B cell (primary cell): ENCODE measurements at regions not wholly inside any gene's neighbourhood (a gene's known extent, or its start where the extent isn't known, plus 50 kb on each side); places are given as distances from the start of the nearest gene placed in this dataset.

Experiments used
- ATAC-seq: fragments of 200-7000 bp; cut with Tn5 transposase; one replicate; pipeline ENCODE4 v1.10.0; 2021; ENCODE audit warnings: low read depth, mild to moderate bottlenecking, moderate number of reproducible peaks, moderate library complexity
- CTCF ChIA-PET: fragments of 350-600 bp; sonication (Branson Sonifier 250); formaldehyde crosslinking; loops from one replicate; lab custom pipeline; 2021; ENCODE audit warnings: antibody characterized with exemption, inconsistent platforms; lab: Charles Lee
- POLR2A ChIA-PET: fragments of 350-600 bp; sonication (Branson Sonifier 250); formaldehyde crosslinking; loops from one replicate; lab custom pipeline; 2021; ENCODE audit warnings: antibody characterized with exemption; lab: Charles Lee
- DNase-seq: peaks from one replicate; pipeline ENCODE4 v3.0.0; 2013
- H2AFZ ChIP-seq: 2 replicates; pipeline ENCODE4 v1.6.1; 2012; ENCODE audit warnings: mild to moderate bottlenecking, low read depth, low read length; ENCODE audit not compliant: insufficient read depth, poor library complexity, severe bottlenecking
- H3K27ac ChIP-seq, 2 donors: 1 replicate in 1 of 2; 2 replicates in 1 of 2; pipeline ENCODE4 v1.5.1; 2012 to 2013; ENCODE audit warnings: low read length in 2 of 2, mild to moderate bottlenecking in 2 of 2, moderate library complexity in 1 of 2
- H3K27me3 ChIP-seq, 4 experiments: fragments of 200-600 bp in 1 of 4; sonication (generic) in 1 of 4; replicated peaks in 1 of 4; 1 replicate in 2 of 4; 2 replicates in 2 of 4; pipeline versions ENCODE4 v1.6.1 to v1.7.0; 2013 to 2016; ENCODE audit warnings: low read length in 3 of 4, mild to moderate bottlenecking in 2 of 4, mixed read lengths in 1 of 4, moderate library complexity in 1 of 4; ENCODE audit not compliant: insufficient read depth in 4 of 4, control insufficient read depth in 3 of 4; ENCODE audit errors: control extremely low read depth in 1 of 4
- H3K36me3 ChIP-seq, 2 experiments: replicated peaks in 1 of 2; 1 replicate in 1 of 2; 2 replicates in 1 of 2; pipeline versions ENCODE4 v1.6.1 to v1.7.1; 2013; ENCODE audit warnings: low read length in 1 of 2; ENCODE audit not compliant: insufficient read depth in 2 of 2, control insufficient read depth in 1 of 2; ENCODE audit errors: control extremely low read depth in 1 of 2, extremely low read depth in 1 of 2
- H3K4me1 ChIP-seq, 2 donors: fragments of 200-600 bp in 1 of 2; sonication (generic) in 1 of 2; 1 replicate in 1 of 2; 2 replicates in 1 of 2; pipeline versions ENCODE4 v1.5.1 to v1.6.1; 2013 to 2017; ENCODE audit warnings: low read length in 2 of 2; ENCODE audit not compliant: control insufficient read depth in 2 of 2, insufficient read depth in 2 of 2
- H3K4me2 ChIP-seq: replicated peaks from 2 replicates; pipeline ENCODE3; 2012; ENCODE audit warnings: mild to moderate bottlenecking, low read depth, low read length; ENCODE audit not compliant: poor library complexity, severe bottlenecking
- H3K4me3 ChIP-seq, 5 experiments: fragments of 200-600 bp in 1 of 5; sonication (generic) in 1 of 5; 1 replicate in 3 of 5; 2 replicates in 2 of 5; pipeline versions ENCODE4 v1.5.1 to v1.7.0; 2011 to 2016; ENCODE audit warnings: low read length in 4 of 5, mild to moderate bottlenecking in 4 of 5, low read depth in 2 of 5, control low read depth in 1 of 5, moderate library complexity in 1 of 5; ENCODE audit not compliant: insufficient read depth in 1 of 5; ENCODE audit errors: control extremely low read depth in 1 of 5, extremely low read depth in 1 of 5
- H3K79me2 ChIP-seq: fragments of 200-600 bp; sonication (generic); one replicate; pipeline ENCODE4 v1.6.0; 2016; ENCODE audit warnings: low read length; ENCODE audit not compliant: control insufficient read depth, insufficient read depth
- H3K9ac ChIP-seq: fragments of 200-600 bp; sonication (generic); 2 replicates; pipeline ENCODE4 v1.6.1; 2017; ENCODE audit warnings: mild to moderate bottlenecking, low read length, moderate library complexity
- H3K9me3 ChIP-seq, 3 donors: one replicate each; pipeline versions ENCODE4 v1.6.1 to v1.7.1; 2013; ENCODE audit warnings: low read length in 2 of 3; ENCODE audit not compliant: control insufficient read depth in 2 of 3, insufficient read depth in 1 of 3; ENCODE audit errors: control extremely low read depth in 1 of 3
- H4K20me1 ChIP-seq: 2 replicates; pipeline ENCODE4 v1.6.0; 2012; ENCODE audit warnings: mild to moderate bottlenecking, low read length; ENCODE audit not compliant: insufficient read depth, control insufficient read depth, poor library complexity, severe bottlenecking
- H3K27ac Mint-ChIP-seq: one replicate; pipeline ENCODE4 v1.8.0; 2021; ENCODE audit warnings: mixed read lengths
- H3K27me3 Mint-ChIP-seq: one replicate; pipeline ENCODE4 v1.8.0; 2021; ENCODE audit warnings: mixed read lengths
- H3K4me1 Mint-ChIP-seq: one replicate; pipeline ENCODE4 v1.8.0; 2021; ENCODE audit warnings: mixed read lengths
- H3K4me3 Mint-ChIP-seq: one replicate; pipeline ENCODE4 v1.8.0; 2021; ENCODE audit warnings: mixed read lengths
- H3K9me3 Mint-ChIP-seq: one replicate; pipeline ENCODE4 v1.8.0; 2022; ENCODE audit warnings: mixed read lengths; ENCODE audit not compliant: insufficient read depth
- EZH2 ChIP-seq: IDR thresholded peaks from 2 replicates; pipeline ENCODE4 v1.6.1; 2012; ENCODE audit warnings: borderline replicate concordance, low read depth, mild to moderate bottlenecking, moderate library complexity, low read length; ENCODE audit not compliant: insufficient read depth, poor library complexity, severe bottlenecking
- WGBS: methylation state at CpG from one replicate; pipeline ENCODE4 v1.1.5; 2013; ENCODE audit warnings: missing lambda C conversion rate; ENCODE audit not compliant: insufficient coverage; 5-methylcytosine and 5-hydroxymethylcytosine counted together
- intact Hi-C: fragments of 100-400 bp; cut with micrococcal nuclease; formaldehyde crosslinking; loops from one replicate; pipeline ENCODE4 v1.10.0; 2022
- TF ChIP-seq, protein P1 (sequence below): fragments of 200-600 bp; IDR thresholded peaks from one replicate; pipeline ENCODE4 v1.8.0; 2022; ENCODE audit warnings: antibody characterized with exemption, mild to moderate bottlenecking

GRCh38 chr2:23208339-23208738 is 176.6 kb upstream of the KLHL29 start:
- no peak overlapping the region for H3K4me3 Mint-ChIP-seq
- intact Hi-C loops, result no loop called here
- Histone ChIP-seq H3K4me2 (no peak overlapping the region), H3K9me3 (peaks cover 0 to 3% (median 0%) of the 10 kb centered on the region in 3 donors), H3K9ac (no peak overlapping the region), H3K4me3 (no peak overlapping the region), H4K20me1 (no peaks in the 10 kb centered on the region), H3K36me3 (no peaks in the 10 kb centered on the region), H2AFZ (no peak overlapping the region), H3K4me1 (peaks cover 0 to 3% of the 10 kb centered on the region in 2 donors), H3K27me3 (no peaks in the 10 kb centered on the region), H3K27ac (no peak overlapping the region), H3K79me2 (no peaks in the 10 kb centered on the region)
- TF ChIP-seq, protein P1, sequence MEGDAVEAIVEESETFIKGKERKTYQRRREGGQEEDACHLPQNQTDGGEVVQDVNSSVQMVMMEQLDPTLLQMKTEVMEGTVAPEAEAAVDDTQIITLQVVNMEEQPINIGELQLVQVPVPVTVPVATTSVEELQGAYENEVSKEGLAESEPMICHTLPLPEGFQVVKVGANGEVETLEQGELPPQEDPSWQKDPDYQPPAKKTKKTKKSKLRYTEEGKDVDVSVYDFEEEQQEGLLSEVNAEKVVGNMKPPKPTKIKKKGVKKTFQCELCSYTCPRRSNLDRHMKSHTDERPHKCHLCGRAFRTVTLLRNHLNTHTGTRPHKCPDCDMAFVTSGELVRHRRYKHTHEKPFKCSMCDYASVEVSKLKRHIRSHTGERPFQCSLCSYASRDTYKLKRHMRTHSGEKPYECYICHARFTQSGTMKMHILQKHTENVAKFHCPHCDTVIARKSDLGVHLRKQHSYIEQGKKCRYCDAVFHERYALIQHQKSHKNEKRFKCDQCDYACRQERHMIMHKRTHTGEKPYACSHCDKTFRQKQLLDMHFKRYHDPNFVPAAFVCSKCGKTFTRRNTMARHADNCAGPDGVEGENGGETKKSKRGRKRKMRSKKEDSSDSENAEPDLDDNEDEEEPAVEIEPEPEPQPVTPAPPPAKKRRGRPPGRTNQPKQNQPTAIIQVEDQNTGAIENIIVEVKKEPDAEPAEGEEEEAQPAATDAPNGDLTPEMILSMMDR, result no peak
- no peak for TF ChIP-seq EZH2
- no peak for ATAC-seq
- ChIA-PET CTCF (no interaction called here), POLR2A (no interaction called here)
- peaks cover 16% of the 10 kb centered on the region for H3K27me3 Mint-ChIP-seq
- DNase-seq, result no peak
- peaks cover 3% of the 10 kb centered on the region for H3K9me3 Mint-ChIP-seq
- H3K4me1 Mint-ChIP-seq, result no peaks in the 10 kb centered on the region
- no peak overlapping the region for H3K27ac Mint-ChIP-seq
- WGBS, result 100% methylated on average over 1 of the region's 2 CpGs

DNA sequence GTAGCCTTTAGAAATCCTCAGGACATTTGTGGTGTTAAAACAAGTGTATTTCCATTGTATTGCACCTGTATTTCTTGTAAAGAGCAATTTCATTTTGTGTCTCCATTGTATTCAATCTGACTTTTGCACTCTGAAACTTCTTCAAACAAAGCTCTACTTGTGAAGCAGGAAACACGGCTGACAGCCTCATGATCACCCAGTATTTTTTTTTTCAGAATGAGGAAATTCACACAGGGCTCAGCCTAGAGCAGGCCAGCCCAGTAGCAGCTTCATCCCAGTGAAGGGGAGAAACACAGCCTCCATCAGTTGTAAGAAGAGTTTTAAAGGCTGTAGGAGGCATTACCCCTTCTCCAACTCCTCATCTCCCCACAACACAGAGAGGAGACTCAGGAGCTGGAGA is 175.9 kb upstream of the KLHL29 start:
- ATAC-seq (no peak), DNase-seq (no peak)
- no peaks in the 10 kb centered on the region for H3K36me3 ChIP-seq
- Mint-ChIP-seq H3K9me3 (no peaks in the 10 kb centered on the region), H3K27ac (no peak overlapping the region), H3K27me3 (peaks cover 16% of the 10 kb centered on the region), H3K4me1 (no peaks in the 10 kb centered on the region), H3K4me3 (no peak overlapping the region)
- CTCF ChIA-PET, result no interaction called here
- no peak overlapping the region for H3K27ac ChIP-seq
- H3K4me1 ChIP-seq, result peaks cover 0 to 3% of the 10 kb centered on the region in 2 donors
- H3K9me3 ChIP-seq, result peaks cover 0 to 3% (median 0%) of the 10 kb centered on the region in 3 donors
- WGBS, result 0% methylated on average over 1 of the region's 1 CpG
- no peaks in the 10 kb centered on the region for H4K20me1 ChIP-seq
- intact Hi-C loops, result no loop called here
- H2AFZ ChIP-seq, result no peak overlapping the region
- H3K9ac ChIP-seq, result no peak overlapping the region
- no peaks in the 10 kb centered on the region for H3K79me2 ChIP-seq
- no peak for TF ChIP-seq EZH2
- TF ChIP-seq, protein P1, result no peak
- H3K27me3 ChIP-seq, result no peaks in the 10 kb centered on the region
- H3K4me2 ChIP-seq, result no peak overlapping the region
- no peak overlapping the region for H3K4me3 ChIP-seq
- POLR2A ChIA-PET, result no interaction called here
